ENCODE measurements at regions not wholly inside any gene's neighbourhood (a gene's known extent, or its start where the extent isn't known, plus 50 kb on each side); places are given as distances from the start of the nearest gene placed in this dataset.

DNA sequence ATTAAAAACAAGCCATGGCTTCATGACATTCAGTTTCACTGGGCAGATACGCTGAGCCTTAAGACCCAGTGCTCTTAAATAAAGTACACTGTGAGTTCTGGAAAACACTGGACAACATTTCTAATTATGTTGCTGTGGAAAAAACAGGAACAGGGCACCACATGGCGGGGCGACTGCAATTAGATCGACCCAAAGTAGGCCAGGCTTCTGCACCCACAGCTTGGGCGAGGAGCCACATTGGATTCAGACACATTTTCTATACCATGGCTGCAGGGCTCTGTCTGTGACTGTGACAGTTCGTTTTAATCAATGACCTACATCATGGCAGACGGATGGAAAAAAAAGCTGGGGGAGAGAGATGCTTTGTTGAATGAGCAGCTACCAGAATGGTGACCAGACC is 227.2 kb upstream of the HS6ST1 start:
- Mint-ChIP-seq H3K27me3 (ENCODE audit: insufficient read depth) (peaks cover 7% of the 10 kb centered on the region), H3K27ac (no peak overlapping the region), H3K4me1 (ENCODE audit: low read depth) (no peaks in the 10 kb centered on the region), H3K4me3 (no peak overlapping the region), H3K36me3 (ENCODE audit: low read depth) (no peaks in the 10 kb centered on the region), H3K9me3 (peaks cover 3% of the 10 kb centered on the region)
- no peak for DNase-seq (ENCODE audit: low spot score)
- intact Hi-C loops (cut with micrococcal nuclease), result no loop called here

- no peak for DNase-seq (ENCODE audit: low spot score)
- intact Hi-C loops (cut with micrococcal nuclease), result no loop called here
- Mint-ChIP-seq H3K9me3 (peaks cover 3% of the 10 kb centered on the region), H3K36me3 (ENCODE audit: low read depth) (no peaks in the 10 kb centered on the region), H3K4me3 (no peak overlapping the region), H3K27me3 (ENCODE audit: insufficient read depth) (peaks cover 7% of the 10 kb centered on the region), H3K4me1 (ENCODE audit: low read depth) (no peaks in the 10 kb centered on the region), H3K27ac (no peak overlapping the region)
Measured at GRCh38 chr2:128547667-128548066, 229.0 kb upstream of the HS6ST1 start.

DNA sequence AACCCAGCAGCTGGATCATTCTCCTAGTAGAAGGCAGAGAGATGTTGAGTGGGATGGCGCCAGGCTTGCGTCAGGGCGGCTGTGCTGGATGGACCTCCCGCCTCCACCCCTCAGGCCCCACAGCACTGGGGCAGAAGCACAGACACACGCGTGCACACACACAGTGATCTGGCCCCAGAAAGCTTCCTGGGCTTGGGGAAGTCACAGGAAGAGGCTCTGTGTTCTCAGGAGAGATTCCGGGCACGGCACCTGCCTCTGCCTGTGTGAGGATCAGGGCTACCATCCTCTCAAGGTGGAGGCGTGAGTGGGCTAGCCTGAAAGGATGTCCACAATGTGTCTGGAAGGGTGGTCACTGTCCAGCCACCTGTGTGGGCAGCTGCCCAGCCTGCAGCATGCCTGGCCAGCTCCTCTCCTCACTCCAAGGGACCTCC is 229.8 kb upstream of the HS6ST1 start:
- intact Hi-C loops (cut with micrococcal nuclease), result no loop called here
- H3K9me3 Mint-ChIP-seq, result peaks cover 3% of the 10 kb centered on the region

DNA sequence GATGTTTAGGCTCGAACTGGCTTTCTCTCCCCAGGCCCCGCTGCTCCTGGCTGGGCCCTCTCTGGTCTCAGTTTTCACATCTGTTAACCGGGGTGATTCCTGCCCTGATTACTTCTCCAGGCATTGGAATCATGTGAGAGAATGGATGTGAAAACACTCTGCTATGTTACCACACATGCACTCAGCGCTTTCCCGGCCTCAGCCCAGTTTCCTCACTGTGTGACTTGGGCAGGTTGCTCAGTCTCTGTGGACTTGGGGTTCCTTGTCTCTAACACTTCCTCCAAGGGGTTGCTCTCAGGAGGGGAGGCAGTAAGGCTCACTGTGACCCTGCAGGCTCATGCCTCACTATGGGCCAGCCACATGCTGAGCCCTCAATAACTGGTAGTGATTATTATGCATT is 230.4 kb upstream of the HS6ST1 start:
- H3K27me3 Mint-ChIP-seq (ENCODE audit: insufficient read depth), result peaks cover 3% of the 10 kb centered on the region
- intact Hi-C loops (cut with micrococcal nuclease), result no loop called here
- no peaks in the 10 kb centered on the region for H3K4me1 Mint-ChIP-seq (ENCODE audit: low read depth)
- no peak overlapping the region for H3K27ac Mint-ChIP-seq
- DNase-seq (ENCODE audit: low spot score), result no peak
- H3K36me3 Mint-ChIP-seq (ENCODE audit: low read depth), result no peaks in the 10 kb centered on the region
- H3K4me3 Mint-ChIP-seq, result no peak overlapping the region
- H3K9me3 Mint-ChIP-seq, result peaks cover 3% of the 10 kb centered on the region

More for the DNA sequence above, 229.8 kb upstream of the HS6ST1 start:
- Mint-ChIP-seq H3K4me1 (ENCODE audit: low read depth) (no peaks in the 10 kb centered on the region), H3K36me3 (ENCODE audit: low read depth) (no peaks in the 10 kb centered on the region), H3K27me3 (ENCODE audit: insufficient read depth) (peaks cover 3% of the 10 kb centered on the region), H3K4me3 (no peak overlapping the region), H3K27ac (no peak overlapping the region)
- no peak for DNase-seq (ENCODE audit: low spot score)

GRCh38 chr2:128549646-128550260 is 231.1 kb upstream of the HS6ST1 start:
- H3K4me1 Mint-ChIP-seq (ENCODE audit: low read depth), result no peaks in the 10 kb centered on the region
- peaks cover 3% of the 10 kb centered on the region for H3K9me3 Mint-ChIP-seq
- DNase-seq (ENCODE audit: low spot score), result no peak
- H3K27ac Mint-ChIP-seq, result no peak overlapping the region
- no peak overlapping the region for H3K4me3 Mint-ChIP-seq
- H3K36me3 Mint-ChIP-seq (ENCODE audit: low read depth), result no peaks in the 10 kb centered on the region
- H3K27me3 Mint-ChIP-seq (ENCODE audit: insufficient read depth), result peaks cover 3% of the 10 kb centered on the region
- intact Hi-C loops (cut with micrococcal nuclease), result no loop called here

DNA sequence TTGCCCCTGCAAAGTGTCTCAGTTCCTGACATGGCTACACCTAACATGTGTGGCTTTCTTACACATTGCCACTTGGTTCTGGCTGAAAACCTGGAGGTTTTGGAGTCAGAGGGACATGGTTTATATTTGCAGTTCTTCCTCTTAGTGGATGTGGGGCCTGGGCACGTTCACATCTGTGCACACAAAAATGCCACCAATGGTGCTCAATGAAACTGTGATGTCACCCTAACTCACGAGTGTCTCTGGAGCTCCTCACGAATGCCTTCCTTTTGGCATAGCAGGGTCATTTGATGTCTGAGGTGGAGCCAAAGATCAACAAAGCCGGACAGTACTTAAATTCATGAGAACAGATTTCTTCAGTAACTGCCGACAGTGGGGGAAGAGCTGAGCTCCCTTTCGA is 231.7 kb upstream of the HS6ST1 start:
- peaks cover 3% of the 10 kb centered on the region for H3K27me3 Mint-ChIP-seq (ENCODE audit: insufficient read depth)
- intact Hi-C loops (cut with micrococcal nuclease), result no loop called here
- H3K4me1 Mint-ChIP-seq (ENCODE audit: low read depth), result no peaks in the 10 kb centered on the region
- no peak overlapping the region for H3K4me3 Mint-ChIP-seq
- H3K9me3 Mint-ChIP-seq, result peaks cover 3% of the 10 kb centered on the region
- no peaks in the 10 kb centered on the region for H3K36me3 Mint-ChIP-seq (ENCODE audit: low read depth)
- DNase-seq (ENCODE audit: low spot score), result no peak
- H3K27ac Mint-ChIP-seq, result no peak overlapping the region

GRCh38 chr2:128550801-128551416 is 232.2 kb upstream of the HS6ST1 start:
- Mint-ChIP-seq H3K4me3 (no peak overlapping the region), H3K4me1 (ENCODE audit: low read depth) (no peaks in the 10 kb centered on the region), H3K27ac (no peak overlapping the region), H3K27me3 (ENCODE audit: insufficient read depth) (peaks cover 6% of the 10 kb centered on the region), H3K9me3 (peaks cover 3% of the 10 kb centered on the region), H3K36me3 (ENCODE audit: low read depth) (no peaks in the 10 kb centered on the region)
- DNase-seq (ENCODE audit: low spot score), result no peak
- intact Hi-C loops (cut with micrococcal nuclease), result no loop called here

DNA sequence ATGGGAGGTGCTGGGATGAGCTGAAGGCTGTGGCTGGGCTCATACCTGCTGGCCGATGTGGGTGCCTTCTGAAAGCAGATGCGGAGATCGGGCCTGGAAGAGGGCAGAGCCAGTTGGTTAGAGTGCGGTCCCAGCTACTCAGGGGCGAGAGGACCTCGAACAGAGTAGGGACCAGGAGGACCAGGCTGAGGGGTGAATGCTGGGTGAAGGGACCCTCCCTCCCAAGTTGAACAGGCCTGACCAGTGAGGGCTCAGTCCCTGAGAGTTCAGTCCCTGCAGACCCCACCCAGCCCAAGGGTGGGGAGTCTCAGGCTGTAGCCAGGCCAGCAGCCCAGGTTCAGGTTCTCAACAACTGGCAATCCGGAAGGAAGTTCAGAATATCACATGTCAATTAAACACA is 232.8 kb upstream of the HS6ST1 start:
- H3K36me3 Mint-ChIP-seq (ENCODE audit: low read depth), result no peaks in the 10 kb centered on the region
- DNase-seq (ENCODE audit: low spot score), result no peak
- intact Hi-C loops (cut with micrococcal nuclease), result no loop called here
- H3K4me3 Mint-ChIP-seq, result no peak overlapping the region
- peaks cover 3% of the 10 kb centered on the region for H3K9me3 Mint-ChIP-seq
- no peaks in the 10 kb centered on the region for H3K4me1 Mint-ChIP-seq (ENCODE audit: low read depth)
- peaks cover 7% of the 10 kb centered on the region for H3K27me3 Mint-ChIP-seq (ENCODE audit: insufficient read depth)
- H3K27ac Mint-ChIP-seq, result no peak overlapping the region

DNA sequence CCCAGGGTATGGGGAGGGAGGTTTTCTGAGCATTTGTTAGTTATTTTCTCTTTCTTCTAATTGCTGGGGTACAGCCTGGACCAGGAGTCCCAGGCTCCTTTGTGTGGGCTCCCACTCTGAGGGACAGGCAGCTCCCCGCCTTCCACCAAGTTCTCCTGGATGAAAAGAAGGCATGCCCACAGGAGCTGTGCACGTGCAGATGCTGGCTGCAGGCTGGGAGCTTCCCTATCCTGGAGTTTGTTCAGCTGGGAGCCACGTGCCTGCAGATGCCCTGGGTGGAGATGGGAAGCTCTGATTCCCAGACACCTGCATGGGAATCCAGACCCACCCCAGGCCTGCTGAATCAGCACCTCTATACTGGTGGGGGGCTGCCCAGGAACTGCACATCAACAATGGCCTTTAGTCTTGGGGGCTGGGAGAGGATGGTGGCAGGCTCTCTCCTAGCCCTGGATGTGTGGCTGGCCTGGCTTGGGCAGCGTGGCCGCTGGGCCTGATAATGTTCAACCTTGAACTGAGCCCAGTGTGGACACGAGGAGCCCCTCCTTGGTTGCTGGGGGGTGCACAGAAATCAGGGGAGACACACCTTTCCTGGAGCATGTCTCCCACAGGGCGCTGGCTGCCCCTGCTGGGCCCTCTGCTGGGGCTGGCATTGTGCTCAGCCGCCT is 233.6 kb upstream of the HS6ST1 start:
- no peaks in the 10 kb centered on the region for H3K4me1 Mint-ChIP-seq (ENCODE audit: low read depth)
- H3K27ac Mint-ChIP-seq, result no peak overlapping the region
- no peaks in the 10 kb centered on the region for H3K9me3 Mint-ChIP-seq
- peaks cover 7% of the 10 kb centered on the region for H3K27me3 Mint-ChIP-seq (ENCODE audit: insufficient read depth)
- no peaks in the 10 kb centered on the region for H3K36me3 Mint-ChIP-seq (ENCODE audit: low read depth)
- no peak for DNase-seq (ENCODE audit: low spot score)
- H3K4me3 Mint-ChIP-seq, result no peak overlapping the region
- intact Hi-C loops (cut with micrococcal nuclease), result no loop called here

GRCh38 chr2:128552806-128553551 is 234.3 kb upstream of the HS6ST1 start:
- Mint-ChIP-seq H3K27me3 (ENCODE audit: insufficient read depth) (peaks cover 7% of the 10 kb centered on the region), H3K9me3 (no peaks in the 10 kb centered on the region), H3K4me3 (no peak overlapping the region), H3K4me1 (ENCODE audit: low read depth) (no peaks in the 10 kb centered on the region), H3K27ac (no peak overlapping the region), H3K36me3 (ENCODE audit: low read depth) (no peaks in the 10 kb centered on the region)
- intact Hi-C loops (cut with micrococcal nuclease), result no loop called here
- no peak for DNase-seq (ENCODE audit: low spot score)

- H3K4me1 Mint-ChIP-seq (ENCODE audit: low read depth), result no peaks in the 10 kb centered on the region
- intact Hi-C loops (cut with micrococcal nuclease), result no loop called here
- H3K9me3 Mint-ChIP-seq, result no peaks in the 10 kb centered on the region
- no peaks in the 10 kb centered on the region for H3K36me3 Mint-ChIP-seq (ENCODE audit: low read depth)
- H3K27ac Mint-ChIP-seq, result no peak overlapping the region
- peaks cover 11% of the 10 kb centered on the region for H3K27me3 Mint-ChIP-seq (ENCODE audit: insufficient read depth)
- H3K4me3 Mint-ChIP-seq, result no peak overlapping the region
- DNase-seq (ENCODE audit: low spot score), result no peak
Measured at GRCh38 chr2:128554151-128554769, 235.6 kb upstream of the HS6ST1 start.

- Mint-ChIP-seq H3K36me3 (ENCODE audit: low read depth) (no peaks in the 10 kb centered on the region), H3K4me3 (no peak overlapping the region), H3K27ac (no peak overlapping the region), H3K4me1 (ENCODE audit: low read depth) (no peaks in the 10 kb centered on the region), H3K9me3 (no peaks in the 10 kb centered on the region), H3K27me3 (ENCODE audit: insufficient read depth) (peaks cover 13% of the 10 kb centered on the region)
- intact Hi-C loops (cut with micrococcal nuclease), result no loop called here
- no peak for DNase-seq (ENCODE audit: low spot score)
Measured at GRCh38 chr2:128555433-128555832, 236.8 kb upstream of the HS6ST1 start.

DNA sequence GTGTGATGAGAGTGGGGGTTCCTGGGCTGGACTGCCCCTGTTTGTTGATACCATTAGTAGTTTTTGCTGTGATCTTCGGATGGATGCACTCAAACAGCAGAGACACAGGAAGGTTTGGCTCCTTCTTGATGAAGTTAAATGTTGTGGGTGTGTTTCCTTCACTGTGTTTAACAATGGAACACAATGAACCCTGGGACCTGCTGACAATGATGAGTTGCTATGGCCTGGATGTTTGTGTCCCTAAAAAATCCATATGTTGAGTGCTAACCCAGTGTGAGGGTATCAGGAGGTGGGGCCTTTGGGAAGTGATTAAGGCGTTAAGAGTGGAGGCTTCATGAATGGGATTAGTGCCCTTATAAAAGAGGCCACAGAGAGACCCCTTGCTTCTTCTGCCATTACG is 237.4 kb upstream of the HS6ST1 start:
- no peak overlapping the region for H3K4me3 Mint-ChIP-seq
- no peak overlapping the region for H3K27ac Mint-ChIP-seq
- H3K9me3 Mint-ChIP-seq, result no peaks in the 10 kb centered on the region
- peaks cover 13% of the 10 kb centered on the region for H3K27me3 Mint-ChIP-seq (ENCODE audit: insufficient read depth)
- intact Hi-C loops (cut with micrococcal nuclease), result no loop called here
- DNase-seq (ENCODE audit: low spot score), result no peak
- no peaks in the 10 kb centered on the region for H3K36me3 Mint-ChIP-seq (ENCODE audit: low read depth)
- H3K4me1 Mint-ChIP-seq (ENCODE audit: low read depth), result no peaks in the 10 kb centered on the region

Measured in activated T-helper 1 cell treated with anti-CD3 and anti-CD28 coated beads, Interleukin-12 subunit alpha, Interleukin-12 subunit beta, Interleukin-2, Interleukin-4 antibody, amounts not matched to agents 30 ng/mL and 10 ng/mL and 1 ng/mL, durations not matched to agents 14 hours and 24 hours and 36 hours (primary cell).